HEK293 (cell line): ENCODE measurements at regions not wholly inside any gene's neighbourhood (a gene's known extent, or its start where the extent isn't known, plus 50 kb on each side); places are given as distances from the start of the nearest gene placed in this dataset.

Experiments
- CTCF ChIP-seq: fragments of 450-650 bp; formaldehyde crosslinking; IDR thresholded peaks from 2 replicates; pipeline ENCODE4 v1.5.1; 2016; ENCODE audit warnings: missing biosample characterization, missing genetic modification characterization
- ZBTB7A ChIP-seq: fragments of 450-650 bp; formaldehyde crosslinking; IDR thresholded peaks from 2 replicates; pipeline ENCODE4 v1.5.1; 2016; ENCODE audit warnings: low read depth, missing biosample characterization, missing genetic modification characterization
- ZBTB8A ChIP-seq: fragments of 450-650 bp; formaldehyde crosslinking; IDR thresholded peaks from 2 replicates; pipeline ENCODE4 v1.5.1; 2016; ENCODE audit warnings: missing biosample characterization, missing genetic modification characterization
- ZNF138 ChIP-seq: fragments of 450-650 bp; formaldehyde crosslinking; IDR thresholded peaks from 2 replicates; pipeline ENCODE4 v1.5.1; 2016; ENCODE audit warnings: missing biosample characterization, missing genetic modification characterization, borderline replicate concordance
- ZNF223 ChIP-seq: fragments of 450-650 bp; formaldehyde crosslinking; IDR thresholded peaks from 2 replicates; pipeline ENCODE4 v1.5.1; 2016; ENCODE audit warnings: missing biosample characterization, missing genetic modification characterization
- ZNF324 ChIP-seq: fragments of 450-650 bp; formaldehyde crosslinking; IDR thresholded peaks from 2 replicates; pipeline ENCODE4 v1.5.1; 2016; ENCODE audit warnings: missing biosample characterization, missing genetic modification characterization
- ZNF501 ChIP-seq: fragments of 450-650 bp; formaldehyde crosslinking; IDR thresholded peaks from 2 replicates; pipeline ENCODE4 v1.5.1; 2016; ENCODE audit warnings: missing biosample characterization, missing genetic modification characterization
- ZNF596 ChIP-seq: fragments of 450-650 bp; IDR thresholded peaks from 2 replicates; pipeline ENCODE4 v1.5.0; 2018; ENCODE audit warnings: missing biosample characterization, mild to moderate bottlenecking, missing genetic modification characterization, moderate library complexity
- TF ChIP-seq, protein P1 (sequence below): fragments of 450-650 bp; formaldehyde crosslinking; conservative IDR thresholded peaks from 2 replicates; pipeline ENCODE4 v1.5.1; 2016; ENCODE audit warnings: low read depth, missing biosample characterization, missing genetic modification characterization
- TF ChIP-seq, protein P2 (sequence below): fragments of 450-650 bp; formaldehyde crosslinking; IDR thresholded peaks from 2 replicates; pipeline ENCODE4 v1.5.1; 2016; ENCODE audit warnings: missing biosample characterization, missing genetic modification characterization, low read depth
- TF ChIP-seq, protein P3 (sequence below): fragments of 450-650 bp; formaldehyde crosslinking; IDR thresholded peaks from 2 replicates; pipeline ENCODE4 v1.5.1; 2016; ENCODE audit warnings: missing biosample characterization, missing genetic modification characterization

GRCh38 chr6:86615299-86615698, 322.0 kb upstream of the HTR1E start:
- TF ChIP-seq ZNF324 (tag by site-specific recombination) (no peak), ZBTB8A (tag by site-specific recombination) (no peak), ZNF138 (no peak), CTCF (tag by site-specific recombination) (no peak), ZNF501 (tag by site-specific recombination) (no peak), ZBTB7A (tag by site-specific recombination) (no peak), ZNF596 (tag by site-specific recombination) (no peak), ZNF223 (tag by site-specific recombination) (no peak)
- TF ChIP-seq, protein P1, sequence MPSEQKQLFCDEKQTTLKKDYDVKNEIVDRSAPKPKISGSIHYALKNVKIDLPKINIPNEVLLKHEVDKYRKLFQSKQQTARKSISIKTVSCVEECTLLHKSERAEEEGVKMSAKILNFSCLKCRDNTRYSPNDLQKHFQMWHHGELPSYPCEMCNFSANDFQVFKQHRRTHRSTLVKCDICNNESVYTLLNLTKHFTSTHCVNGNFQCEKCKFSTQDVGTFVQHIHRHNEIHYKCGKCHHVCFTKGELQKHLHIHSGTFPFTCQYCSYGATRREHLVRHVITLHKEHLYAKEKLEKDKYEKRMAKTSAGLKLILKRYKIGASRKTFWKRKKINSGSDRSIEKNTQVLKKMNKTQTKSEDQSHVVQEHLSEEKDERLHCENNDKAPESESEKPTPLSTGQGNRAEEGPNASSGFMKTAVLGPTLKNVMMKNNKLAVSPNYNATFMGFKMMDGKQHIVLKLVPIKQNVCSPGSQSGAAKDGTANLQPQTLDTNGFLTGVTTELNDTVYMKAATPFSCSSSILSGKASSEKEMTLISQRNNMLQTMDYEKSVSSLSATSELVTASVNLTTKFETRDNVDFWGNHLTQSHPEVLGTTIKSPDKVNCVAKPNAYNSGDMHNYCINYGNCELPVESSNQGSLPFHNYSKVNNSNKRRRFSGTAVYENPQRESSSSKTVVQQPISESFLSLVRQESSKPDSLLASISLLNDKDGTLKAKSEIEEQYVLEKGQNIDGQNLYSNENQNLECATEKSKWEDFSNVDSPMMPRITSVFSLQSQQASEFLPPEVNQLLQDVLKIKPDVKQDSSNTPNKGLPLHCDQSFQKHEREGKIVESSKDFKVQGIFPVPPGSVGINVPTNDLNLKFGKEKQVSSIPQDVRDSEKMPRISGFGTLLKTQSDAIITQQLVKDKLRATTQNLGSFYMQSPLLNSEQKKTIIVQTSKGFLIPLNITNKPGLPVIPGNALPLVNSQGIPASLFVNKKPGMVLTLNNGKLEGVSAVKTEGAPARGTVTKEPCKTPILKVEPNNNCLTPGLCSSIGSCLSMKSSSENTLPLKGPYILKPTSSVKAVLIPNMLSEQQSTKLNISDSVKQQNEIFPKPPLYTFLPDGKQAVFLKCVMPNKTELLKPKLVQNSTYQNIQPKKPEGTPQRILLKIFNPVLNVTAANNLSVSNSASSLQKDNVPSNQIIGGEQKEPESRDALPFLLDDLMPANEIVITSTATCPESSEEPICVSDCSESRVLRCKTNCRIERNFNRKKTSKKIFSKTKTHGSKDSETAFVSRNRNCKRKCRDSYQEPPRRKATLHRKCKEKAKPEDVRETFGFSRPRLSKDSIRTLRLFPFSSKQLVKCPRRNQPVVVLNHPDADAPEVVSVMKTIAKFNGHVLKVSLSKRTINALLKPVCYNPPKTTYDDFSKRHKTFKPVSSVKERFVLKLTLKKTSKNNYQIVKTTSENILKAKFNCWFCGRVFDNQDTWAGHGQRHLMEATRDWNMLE: no peak
- TF ChIP-seq, protein P2, sequence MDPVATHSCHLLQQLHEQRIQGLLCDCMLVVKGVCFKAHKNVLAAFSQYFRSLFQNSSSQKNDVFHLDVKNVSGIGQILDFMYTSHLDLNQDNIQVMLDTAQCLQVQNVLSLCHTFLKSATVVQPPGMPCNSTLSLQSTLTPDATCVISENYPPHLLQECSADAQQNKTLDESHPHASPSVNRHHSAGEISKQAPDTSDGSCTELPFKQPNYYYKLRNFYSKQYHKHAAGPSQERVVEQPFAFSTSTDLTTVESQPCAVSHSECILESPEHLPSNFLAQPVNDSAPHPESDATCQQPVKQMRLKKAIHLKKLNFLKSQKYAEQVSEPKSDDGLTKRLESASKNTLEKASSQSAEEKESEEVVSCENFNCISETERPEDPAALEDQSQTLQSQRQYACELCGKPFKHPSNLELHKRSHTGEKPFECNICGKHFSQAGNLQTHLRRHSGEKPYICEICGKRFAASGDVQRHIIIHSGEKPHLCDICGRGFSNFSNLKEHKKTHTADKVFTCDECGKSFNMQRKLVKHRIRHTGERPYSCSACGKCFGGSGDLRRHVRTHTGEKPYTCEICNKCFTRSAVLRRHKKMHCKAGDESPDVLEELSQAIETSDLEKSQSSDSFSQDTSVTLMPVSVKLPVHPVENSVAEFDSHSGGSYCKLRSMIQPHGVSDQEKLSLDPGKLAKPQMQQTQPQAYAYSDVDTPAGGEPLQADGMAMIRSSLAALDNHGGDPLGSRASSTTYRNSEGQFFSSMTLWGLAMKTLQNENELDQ (tag by site-specific recombination): no peak
- TF ChIP-seq, protein P3, sequence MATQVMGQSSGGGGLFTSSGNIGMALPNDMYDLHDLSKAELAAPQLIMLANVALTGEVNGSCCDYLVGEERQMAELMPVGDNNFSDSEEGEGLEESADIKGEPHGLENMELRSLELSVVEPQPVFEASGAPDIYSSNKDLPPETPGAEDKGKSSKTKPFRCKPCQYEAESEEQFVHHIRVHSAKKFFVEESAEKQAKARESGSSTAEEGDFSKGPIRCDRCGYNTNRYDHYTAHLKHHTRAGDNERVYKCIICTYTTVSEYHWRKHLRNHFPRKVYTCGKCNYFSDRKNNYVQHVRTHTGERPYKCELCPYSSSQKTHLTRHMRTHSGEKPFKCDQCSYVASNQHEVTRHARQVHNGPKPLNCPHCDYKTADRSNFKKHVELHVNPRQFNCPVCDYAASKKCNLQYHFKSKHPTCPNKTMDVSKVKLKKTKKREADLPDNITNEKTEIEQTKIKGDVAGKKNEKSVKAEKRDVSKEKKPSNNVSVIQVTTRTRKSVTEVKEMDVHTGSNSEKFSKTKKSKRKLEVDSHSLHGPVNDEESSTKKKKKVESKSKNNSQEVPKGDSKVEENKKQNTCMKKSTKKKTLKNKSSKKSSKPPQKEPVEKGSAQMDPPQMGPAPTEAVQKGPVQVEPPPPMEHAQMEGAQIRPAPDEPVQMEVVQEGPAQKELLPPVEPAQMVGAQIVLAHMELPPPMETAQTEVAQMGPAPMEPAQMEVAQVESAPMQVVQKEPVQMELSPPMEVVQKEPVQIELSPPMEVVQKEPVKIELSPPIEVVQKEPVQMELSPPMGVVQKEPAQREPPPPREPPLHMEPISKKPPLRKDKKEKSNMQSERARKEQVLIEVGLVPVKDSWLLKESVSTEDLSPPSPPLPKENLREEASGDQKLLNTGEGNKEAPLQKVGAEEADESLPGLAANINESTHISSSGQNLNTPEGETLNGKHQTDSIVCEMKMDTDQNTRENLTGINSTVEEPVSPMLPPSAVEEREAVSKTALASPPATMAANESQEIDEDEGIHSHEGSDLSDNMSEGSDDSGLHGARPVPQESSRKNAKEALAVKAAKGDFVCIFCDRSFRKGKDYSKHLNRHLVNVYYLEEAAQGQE (tag by site-specific recombination): no peak
